HCT116 (cell line): ENCODE measurements at regions not wholly inside any gene's neighbourhood (a gene's known extent, or its start where the extent isn't known, plus 50 kb on each side); places are given as distances from the start of the nearest gene placed in this dataset.

Experiments
- EZH2 ChIP-seq: fragments of 200-600 bp; sonication (generic); IDR thresholded peaks from 2 replicates; pipeline ENCODE4 v1.6.1; 2017; ENCODE audit warnings: antibody characterized with exemption, mixed run types
- FOSL1 ChIP-seq: IDR thresholded peaks from 2 replicates; pipeline ENCODE4 v1.6.1; 2012; ENCODE audit warnings: low read depth
- POLR2A ChIP-seq: IDR thresholded peaks from 2 replicates; pipeline ENCODE4 v1.7.0; 2011; ENCODE audit warnings: borderline replicate concordance; ENCODE audit not compliant: insufficient read depth, insufficient read length; ENCODE audit errors: extremely low read depth
- POLR2AphosphoS5 ChIP-seq: IDR thresholded peaks from 2 replicates; pipeline ENCODE4 v1.6.1; 2011; ENCODE audit warnings: mild to moderate bottlenecking, low read depth, low read length, moderate library complexity

DNA sequence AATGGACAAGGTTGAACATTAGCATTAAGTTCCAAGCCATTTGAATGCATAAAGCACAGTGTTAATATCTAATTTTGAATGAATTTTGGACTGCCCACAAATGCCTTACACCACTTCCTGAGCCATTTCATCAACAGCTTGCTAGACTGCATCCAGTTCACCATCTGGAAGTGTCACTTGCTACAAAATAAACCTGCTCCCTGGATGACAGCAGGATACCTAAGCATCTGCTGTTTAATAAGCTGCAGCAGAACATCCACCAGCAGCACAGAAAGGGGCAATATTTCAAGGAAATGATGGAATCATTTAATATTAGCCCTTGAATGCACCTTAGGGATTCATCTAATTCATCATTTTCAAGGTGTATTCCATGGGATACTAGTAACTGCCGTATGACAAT is 76.6 kb upstream of the PCDH9 start:
- TF ChIP-seq POLR2A: no peak
- TF ChIP-seq EZH2: no peak
- no peak for TF ChIP-seq POLR2AphosphoS5
- TF ChIP-seq FOSL1: no peak
